GM19239 (cell line): ENCODE measurements at regions not wholly inside any gene's neighbourhood (a gene's known extent, or its start where the extent isn't known, plus 50 kb on each side); places are given as distances from the start of the nearest gene placed in this dataset.

ENCODE experiments used
- DNase-seq: peaks from one replicate; pipeline ENCODE4 v3.0.0; 2011; ENCODE audit warnings: low spot score; ENCODE audit not compliant: insufficient read length
- FAIRE-seq: peaks from 2 replicates; lab custom pipeline; 2011; peaks lifted over from hg19 to GRCh38; lab: Jason Lieb, UNC

- FAIRE-seq (no peak), DNase-seq (no peak)
Observed at GRCh38 chr3:110795163-110795562, 276.5 kb upstream of the NECTIN3 start.

DNA sequence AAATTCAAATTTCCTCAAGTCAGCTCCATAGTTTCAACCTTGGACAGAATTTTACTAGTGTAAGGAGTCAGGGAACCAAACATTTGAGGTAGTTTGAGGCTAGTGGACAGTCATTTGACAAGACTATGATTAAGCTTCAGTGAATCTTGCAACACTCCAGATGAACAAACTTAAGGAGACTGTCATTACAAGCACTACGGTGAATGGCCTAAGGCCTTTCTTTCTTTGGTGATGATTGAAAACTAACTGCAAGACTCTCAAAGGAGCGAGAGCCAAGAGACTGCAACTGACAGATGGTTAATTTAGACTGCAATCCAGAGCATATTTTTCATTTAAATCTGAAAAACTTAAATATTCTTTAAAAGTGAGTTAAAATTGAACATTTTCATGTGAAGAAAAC, 272.3 kb upstream of the NECTIN3 start:
- FAIRE-seq (no peak), DNase-seq (no peak)

- FAIRE-seq (no peak), DNase-seq (no peak)
Observed at GRCh38 chr3:110804856-110805255, 266.8 kb upstream of the NECTIN3 start.

DNA sequence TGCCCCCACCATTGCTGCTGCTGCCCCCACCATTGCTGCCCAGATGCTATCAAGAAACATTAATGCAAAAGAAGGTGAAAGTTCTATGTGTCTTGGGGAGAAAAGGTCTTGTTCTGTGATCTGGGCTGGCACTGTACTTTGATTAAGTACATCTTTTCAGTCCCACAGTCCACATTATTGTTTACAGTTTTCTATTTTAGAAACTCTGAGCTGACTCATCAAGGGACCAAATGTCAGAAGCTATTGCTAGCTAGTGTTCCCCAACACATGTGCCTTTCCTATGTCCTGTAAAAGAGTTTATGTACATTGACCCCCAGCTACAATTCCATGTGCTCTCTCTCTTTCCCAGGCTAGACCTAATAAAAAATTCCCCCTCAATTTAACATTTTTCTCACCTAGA, 264.7 kb upstream of the NECTIN3 start:
- FAIRE-seq (no peak), DNase-seq (no peak)

- FAIRE-seq: no peak
- no peak for DNase-seq
Observed at GRCh38 chr3:110808630-110809029, 263.0 kb upstream of the NECTIN3 start.

DNA sequence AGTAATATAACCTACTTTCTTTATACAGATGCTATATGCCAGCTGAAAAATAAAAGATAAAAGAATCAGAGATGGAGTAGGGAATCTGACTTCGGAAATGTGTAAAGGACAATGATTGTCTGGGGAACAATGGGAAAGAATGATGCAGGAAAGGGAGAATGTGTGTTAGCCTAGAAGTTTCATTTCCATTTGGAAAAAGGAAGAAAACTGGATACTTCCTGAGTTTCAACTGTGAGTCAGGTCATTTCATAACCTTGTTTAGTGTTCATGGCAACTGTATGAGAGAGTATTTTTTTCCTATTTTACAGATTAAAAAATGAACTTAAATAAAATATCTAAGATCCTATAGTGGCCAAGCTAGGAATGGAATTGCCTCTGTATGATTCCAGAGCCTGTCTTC, 261.3 kb upstream of the NECTIN3 start:
- DNase-seq: no peak
- no peak for FAIRE-seq

DNA sequence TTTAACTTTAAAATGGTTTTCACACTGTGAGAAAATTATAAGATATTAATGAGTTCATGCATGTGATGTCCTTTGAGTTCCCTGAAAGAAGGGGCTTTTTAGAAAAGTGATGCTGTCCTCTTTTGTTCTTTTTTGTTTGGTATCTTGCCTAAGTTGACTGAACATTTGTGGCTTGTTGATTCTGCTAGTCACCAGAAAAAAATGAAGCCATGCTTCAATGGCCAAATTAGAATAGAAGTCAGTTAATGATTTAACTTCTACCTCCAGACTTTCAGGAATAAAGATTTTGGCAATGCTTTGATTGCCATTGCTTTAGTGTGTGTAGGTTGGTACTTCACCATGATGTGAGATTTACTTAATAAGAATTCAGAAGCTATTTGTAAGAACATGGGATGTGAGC, 260.6 kb upstream of the NECTIN3 start:
- DNase-seq (no peak), FAIRE-seq (no peak)

DNA sequence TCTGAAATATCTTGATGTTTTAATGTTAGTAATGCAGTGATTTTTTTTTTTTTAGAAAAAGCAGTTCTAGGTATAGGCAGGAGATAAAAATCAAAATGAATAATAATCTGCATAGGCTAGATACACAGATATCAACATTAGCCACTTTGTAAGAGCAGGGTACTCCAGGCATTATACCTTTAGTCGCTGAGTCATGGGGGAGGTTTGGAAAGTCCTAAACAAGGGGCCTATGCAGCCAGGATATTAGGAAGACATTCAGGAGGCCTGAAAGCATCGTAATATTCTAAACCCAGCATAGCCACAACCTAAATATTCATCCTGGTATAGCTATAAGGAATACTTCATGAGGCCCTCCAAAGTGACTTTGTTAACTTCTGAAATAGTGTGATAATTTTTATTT, 258.1 kb upstream of the NECTIN3 start:
- FAIRE-seq (no peak), DNase-seq (no peak)

GRCh38 chr3:110814170-110815007, 257.2 kb upstream of the NECTIN3 start:
- FAIRE-seq (no peak), DNase-seq (no peak)

- FAIRE-seq (no peak), DNase-seq (no peak)
Observed at GRCh38 chr3:110815008-110815583, 256.5 kb upstream of the NECTIN3 start.

GRCh38 chr3:110816008-110816407, 255.6 kb upstream of the NECTIN3 start:
- FAIRE-seq (no peak), DNase-seq (no peak)

DNA sequence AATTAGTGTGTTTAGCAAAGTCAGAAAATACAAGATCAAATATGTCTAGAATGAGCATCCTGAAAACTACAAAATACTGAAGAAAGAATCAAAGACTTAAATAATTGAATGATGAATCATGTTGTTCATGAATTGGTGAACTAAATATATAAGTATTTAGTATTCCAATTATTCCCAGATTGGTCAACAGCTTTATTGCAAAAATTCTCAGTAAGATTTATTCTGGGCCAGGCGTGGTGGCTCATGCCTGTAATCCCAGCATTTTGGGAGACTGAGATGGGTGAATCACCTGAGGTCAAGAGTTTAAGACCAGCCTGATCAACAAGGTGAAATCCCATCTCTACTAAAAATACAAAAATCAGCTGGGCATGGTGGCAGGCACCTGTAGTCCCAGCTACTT, 250.0 kb upstream of the NECTIN3 start:
- FAIRE-seq (no peak), DNase-seq (no peak)

DNA sequence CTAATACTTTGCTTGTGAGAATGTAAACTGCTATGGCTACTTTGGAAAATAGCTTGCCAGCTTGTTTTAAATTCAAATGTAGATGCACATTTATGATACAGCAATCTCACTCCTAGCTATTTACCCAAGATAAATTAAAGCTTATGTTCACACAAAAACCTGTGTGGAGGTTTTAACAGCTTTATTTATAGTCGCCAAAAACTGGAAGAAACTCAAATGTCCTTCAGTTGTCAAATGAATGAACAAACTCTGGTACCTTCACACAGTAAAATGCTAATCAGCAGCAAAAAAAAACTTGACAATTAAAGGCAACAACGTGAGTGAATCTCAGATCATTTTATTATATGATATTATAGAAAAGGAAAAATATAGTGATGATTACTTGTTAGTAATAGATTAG, 248.6 kb upstream of the NECTIN3 start:
- no peak for FAIRE-seq
- DNase-seq: no peak

DNA sequence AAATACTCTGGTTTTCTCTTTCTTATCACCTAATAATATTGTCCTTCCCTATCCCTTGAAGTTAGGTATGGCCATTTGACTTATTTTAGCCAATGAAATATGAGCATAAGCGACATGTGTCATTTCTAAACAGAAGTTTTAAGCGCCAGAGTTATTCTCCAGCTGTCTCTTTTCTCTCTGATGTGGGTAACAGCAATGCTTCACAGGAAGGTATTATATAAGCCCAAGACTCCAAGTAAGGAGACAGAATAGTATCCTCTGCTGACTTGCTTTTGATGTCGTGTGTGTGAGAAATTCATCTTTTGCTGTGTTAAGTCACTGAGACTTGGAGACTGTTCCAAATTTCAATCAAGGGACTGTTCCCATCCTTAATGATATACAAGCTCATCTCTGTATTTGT, 224.6 kb upstream of the NECTIN3 start:
- FAIRE-seq (no peak), DNase-seq (no peak)

DNA sequence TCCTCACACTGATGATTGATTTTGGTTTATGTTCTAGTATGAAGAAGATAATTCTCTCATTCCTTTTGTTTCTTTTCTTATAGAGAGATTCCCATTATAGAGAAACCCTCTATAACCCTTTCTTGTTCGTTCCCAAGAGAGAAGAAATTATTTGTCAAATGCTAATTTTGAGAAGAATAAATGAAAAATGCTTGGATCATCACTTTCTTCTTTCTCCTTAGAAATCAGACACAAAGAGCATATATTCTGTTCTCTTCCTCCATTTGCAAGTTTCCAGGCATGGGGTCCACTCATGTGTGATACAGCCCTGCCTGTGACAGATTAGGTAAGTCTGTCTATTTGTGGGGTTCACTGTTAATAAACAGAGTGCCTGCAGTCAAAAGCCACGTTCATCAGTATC, 222.6 kb upstream of the NECTIN3 start:
- no peak for FAIRE-seq

DNA sequence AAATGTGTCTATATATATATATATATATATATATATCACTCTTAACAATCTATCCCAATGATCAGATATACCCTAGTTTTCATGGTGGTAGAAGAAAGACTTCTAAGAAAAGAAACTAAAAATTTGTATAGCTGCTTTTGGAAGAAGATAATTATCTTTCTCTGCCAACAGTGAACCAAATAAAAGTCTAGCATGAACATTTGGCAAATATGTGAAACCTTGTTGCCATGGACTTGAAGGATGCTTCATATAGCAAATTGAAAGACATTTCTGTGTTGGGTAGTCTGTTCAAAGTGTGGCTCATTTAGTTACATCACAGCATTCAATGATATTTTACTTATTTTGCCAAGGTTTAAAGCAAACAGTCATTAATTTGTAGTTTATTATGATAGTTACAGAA, 219.9 kb upstream of the NECTIN3 start:
- FAIRE-seq: no peak

More for the DNA sequence above, 222.6 kb upstream of the NECTIN3 start:
- no peak for DNase-seq

GRCh38 chr3:110855207-110855606, 216.4 kb upstream of the NECTIN3 start:
- FAIRE-seq (no peak), DNase-seq (no peak)

More for the DNA sequence above, 219.9 kb upstream of the NECTIN3 start:
- DNase-seq: no peak

- no peak for DNase-seq
- FAIRE-seq: no peak
Observed at GRCh38 chr3:110856916-110857315, 214.7 kb upstream of the NECTIN3 start.

- DNase-seq (no peak), FAIRE-seq (no peak)
Observed at GRCh38 chr3:110858549-110858948, 213.1 kb upstream of the NECTIN3 start.

DNA sequence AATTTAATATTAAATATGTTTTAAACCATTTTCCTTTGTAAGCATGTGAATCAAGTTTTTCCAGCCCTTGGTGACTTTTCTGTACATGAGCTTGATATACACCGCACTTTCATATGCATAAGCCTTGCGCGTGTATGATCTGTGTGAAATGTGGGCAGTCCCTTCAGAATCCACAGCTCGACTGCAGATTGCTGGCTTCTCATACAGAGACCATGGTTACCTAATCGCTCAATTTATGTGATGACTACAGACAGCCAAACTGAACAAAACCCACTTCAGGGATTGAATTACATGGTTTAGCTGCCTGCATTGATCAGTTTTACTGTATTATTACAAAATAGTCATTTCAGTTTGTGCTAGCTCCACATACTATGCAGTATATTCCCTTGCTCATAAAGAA, 212.3 kb upstream of the NECTIN3 start:
- DNase-seq: no peak
- FAIRE-seq: no peak

DNA sequence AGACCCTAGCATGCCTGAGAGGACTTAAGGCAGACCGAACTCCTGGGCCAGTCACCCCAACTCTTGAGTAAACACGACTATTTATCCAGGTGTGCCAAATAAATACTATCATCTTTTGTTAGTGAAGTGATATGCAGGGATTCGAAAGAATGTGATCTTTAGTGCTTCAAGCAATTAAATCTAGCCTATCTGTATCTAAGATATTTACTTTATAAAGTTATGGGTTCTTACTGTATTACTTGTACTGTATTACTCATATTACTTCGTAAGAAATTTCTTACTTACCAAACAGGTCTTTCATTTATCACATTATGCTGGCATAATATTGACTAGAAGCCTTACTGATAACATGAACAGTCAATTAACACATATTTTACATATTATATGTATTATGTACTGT, 211.6 kb upstream of the NECTIN3 start:
- FAIRE-seq (no peak), DNase-seq (no peak)

GRCh38 chr3:110865934-110866333, 205.7 kb upstream of the NECTIN3 start:
- FAIRE-seq (no peak), DNase-seq (no peak)
